H1 (cell line): ENCODE measurements at regions not wholly inside any gene's neighbourhood (a gene's known extent, or its start where the extent isn't known, plus 50 kb on each side); places are given as distances from the start of the nearest gene placed in this dataset.

Experiments used
- TF ChIP-seq, protein P1 (sequence below): IDR thresholded peaks from 2 replicates; pipeline ENCODE4 v1.6.1; 2012; ENCODE audit warnings: low read length, inconsistent platforms

DNA sequence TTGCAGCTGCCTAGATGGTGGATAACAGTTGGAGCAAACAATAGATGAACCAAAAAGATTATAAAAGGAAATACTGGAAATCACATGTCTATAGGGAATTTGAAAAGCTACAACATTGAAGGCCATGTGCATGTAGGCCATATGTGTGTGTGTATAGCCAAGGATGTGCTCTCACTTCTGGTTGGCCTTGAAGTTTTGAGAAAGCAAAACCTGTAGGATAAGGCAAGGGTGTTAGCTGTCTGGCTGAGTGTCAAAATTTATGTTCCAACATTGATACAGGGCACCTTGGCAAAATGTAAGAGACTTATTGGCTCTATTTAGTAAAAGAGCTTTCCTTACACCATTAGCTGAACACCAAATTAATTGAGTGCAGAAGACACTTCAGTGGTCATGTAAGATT, 1723.6 kb upstream of the PCDH20 start (continued):
- TF ChIP-seq, protein P1, sequence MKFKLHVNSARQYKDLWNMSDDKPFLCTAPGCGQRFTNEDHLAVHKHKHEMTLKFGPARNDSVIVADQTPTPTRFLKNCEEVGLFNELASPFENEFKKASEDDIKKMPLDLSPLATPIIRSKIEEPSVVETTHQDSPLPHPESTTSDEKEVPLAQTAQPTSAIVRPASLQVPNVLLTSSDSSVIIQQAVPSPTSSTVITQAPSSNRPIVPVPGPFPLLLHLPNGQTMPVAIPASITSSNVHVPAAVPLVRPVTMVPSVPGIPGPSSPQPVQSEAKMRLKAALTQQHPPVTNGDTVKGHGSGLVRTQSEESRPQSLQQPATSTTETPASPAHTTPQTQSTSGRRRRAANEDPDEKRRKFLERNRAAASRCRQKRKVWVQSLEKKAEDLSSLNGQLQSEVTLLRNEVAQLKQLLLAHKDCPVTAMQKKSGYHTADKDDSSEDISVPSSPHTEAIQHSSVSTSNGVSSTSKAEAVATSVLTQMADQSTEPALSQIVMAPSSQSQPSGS: no peak
